Type B pancreatic cell (in vitro differentiated cells): ENCODE measurements at regions not wholly inside any gene's neighbourhood (a gene's known extent, or its start where the extent isn't known, plus 50 kb on each side); places are given as distances from the start of the nearest gene placed in this dataset.

Experiments
- DNase-seq: peaks from one replicate; pipeline ENCODE4 v3.0.0; 2021; ENCODE audit warnings: mixed read lengths; ENCODE audit not compliant: unreplicated experiment; ENCODE audit errors: extremely low spot score
- H3K27ac Mint-ChIP-seq: 2 replicates; pipeline ENCODE4 v1.8.0; 2021; ENCODE audit warnings: mild to moderate bottlenecking, mixed read lengths
- H3K27me3 Mint-ChIP-seq: 2 replicates; pipeline ENCODE4 v1.8.0; 2021; ENCODE audit warnings: mixed read lengths
- H3K36me3 Mint-ChIP-seq: 2 replicates; pipeline ENCODE4 v1.8.0; 2021; ENCODE audit warnings: mixed read lengths
- H3K4me1 Mint-ChIP-seq: one replicate; pipeline ENCODE4 v1.8.0; 2021; ENCODE audit warnings: mixed read lengths; ENCODE audit not compliant: unreplicated experiment
- H3K4me3 Mint-ChIP-seq: 2 replicates; pipeline ENCODE4 v1.8.0; 2021; ENCODE audit warnings: mild to moderate bottlenecking, mixed read lengths
- H3K9me3 Mint-ChIP-seq: 2 replicates; pipeline ENCODE4 v1.8.0; 2021; ENCODE audit warnings: mixed read lengths
- TF ChIP-seq, protein P1 (sequence below): fragments of 200-600 bp; sonication (generic); conservative IDR thresholded peaks from 2 replicates; pipeline ENCODE4 v1.5.0; 2021; ENCODE audit warnings: antibody characterized with exemption, mild to moderate bottlenecking

DNA sequence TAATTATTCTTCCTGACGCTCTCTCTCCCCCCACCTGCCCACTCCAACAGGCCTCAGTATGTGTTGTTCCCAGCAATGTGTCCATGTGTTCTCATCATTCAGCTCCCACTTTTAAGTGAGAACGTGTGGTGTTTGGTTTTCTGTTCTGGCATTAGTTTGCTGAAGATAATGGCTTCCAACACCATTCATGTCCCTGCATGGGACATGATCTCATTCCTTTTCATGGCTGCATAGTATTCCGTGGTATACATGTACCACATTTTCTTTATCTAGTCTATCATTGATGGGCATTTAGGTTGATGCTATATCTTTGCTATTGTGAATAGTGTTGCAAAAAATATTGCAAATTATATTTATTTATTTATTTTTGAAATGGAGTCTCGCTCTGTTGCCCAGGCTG is 258.0 kb downstream of the TFAP2A start:
- TF ChIP-seq, protein P1, sequence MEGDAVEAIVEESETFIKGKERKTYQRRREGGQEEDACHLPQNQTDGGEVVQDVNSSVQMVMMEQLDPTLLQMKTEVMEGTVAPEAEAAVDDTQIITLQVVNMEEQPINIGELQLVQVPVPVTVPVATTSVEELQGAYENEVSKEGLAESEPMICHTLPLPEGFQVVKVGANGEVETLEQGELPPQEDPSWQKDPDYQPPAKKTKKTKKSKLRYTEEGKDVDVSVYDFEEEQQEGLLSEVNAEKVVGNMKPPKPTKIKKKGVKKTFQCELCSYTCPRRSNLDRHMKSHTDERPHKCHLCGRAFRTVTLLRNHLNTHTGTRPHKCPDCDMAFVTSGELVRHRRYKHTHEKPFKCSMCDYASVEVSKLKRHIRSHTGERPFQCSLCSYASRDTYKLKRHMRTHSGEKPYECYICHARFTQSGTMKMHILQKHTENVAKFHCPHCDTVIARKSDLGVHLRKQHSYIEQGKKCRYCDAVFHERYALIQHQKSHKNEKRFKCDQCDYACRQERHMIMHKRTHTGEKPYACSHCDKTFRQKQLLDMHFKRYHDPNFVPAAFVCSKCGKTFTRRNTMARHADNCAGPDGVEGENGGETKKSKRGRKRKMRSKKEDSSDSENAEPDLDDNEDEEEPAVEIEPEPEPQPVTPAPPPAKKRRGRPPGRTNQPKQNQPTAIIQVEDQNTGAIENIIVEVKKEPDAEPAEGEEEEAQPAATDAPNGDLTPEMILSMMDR: no peak
- DNase-seq: no peak
- no peak overlapping the region for H3K27ac Mint-ChIP-seq
- H3K4me3 Mint-ChIP-seq: no peak overlapping the region
- H3K4me1 Mint-ChIP-seq: no peaks in the 10 kb centered on the region
- no peaks in the 10 kb centered on the region for H3K36me3 Mint-ChIP-seq
- no peaks in the 10 kb centered on the region for H3K27me3 Mint-ChIP-seq
- H3K9me3 Mint-ChIP-seq: no peaks in the 10 kb centered on the region

DNA sequence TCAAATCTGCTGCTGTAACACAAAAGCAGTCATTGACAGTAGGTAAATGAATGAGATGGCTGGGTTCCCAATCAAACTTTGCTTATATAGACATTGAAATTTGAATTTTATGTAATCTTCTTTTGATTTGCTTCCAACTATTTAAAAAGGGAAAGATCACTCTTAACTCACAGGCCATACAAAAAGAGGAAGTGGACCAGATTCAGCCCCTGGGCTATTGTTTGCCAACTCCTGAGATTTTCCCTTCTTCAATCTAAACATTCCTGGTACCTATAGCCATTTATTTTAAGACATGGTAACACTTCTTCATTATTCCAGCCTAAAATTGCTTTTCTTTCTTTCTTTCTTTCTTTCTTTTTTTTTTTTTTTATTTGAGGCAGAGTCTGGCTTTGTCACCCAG is 260.6 kb downstream of the TFAP2A start:
- no peak overlapping the region for H3K4me3 Mint-ChIP-seq
- H3K27me3 Mint-ChIP-seq: no peaks in the 10 kb centered on the region
- TF ChIP-seq, protein P1: no peak
- DNase-seq: no peak
- H3K27ac Mint-ChIP-seq: no peak overlapping the region
- no peaks in the 10 kb centered on the region for H3K4me1 Mint-ChIP-seq
- no peaks in the 10 kb centered on the region for H3K36me3 Mint-ChIP-seq
- no peaks in the 10 kb centered on the region for H3K9me3 Mint-ChIP-seq

DNA sequence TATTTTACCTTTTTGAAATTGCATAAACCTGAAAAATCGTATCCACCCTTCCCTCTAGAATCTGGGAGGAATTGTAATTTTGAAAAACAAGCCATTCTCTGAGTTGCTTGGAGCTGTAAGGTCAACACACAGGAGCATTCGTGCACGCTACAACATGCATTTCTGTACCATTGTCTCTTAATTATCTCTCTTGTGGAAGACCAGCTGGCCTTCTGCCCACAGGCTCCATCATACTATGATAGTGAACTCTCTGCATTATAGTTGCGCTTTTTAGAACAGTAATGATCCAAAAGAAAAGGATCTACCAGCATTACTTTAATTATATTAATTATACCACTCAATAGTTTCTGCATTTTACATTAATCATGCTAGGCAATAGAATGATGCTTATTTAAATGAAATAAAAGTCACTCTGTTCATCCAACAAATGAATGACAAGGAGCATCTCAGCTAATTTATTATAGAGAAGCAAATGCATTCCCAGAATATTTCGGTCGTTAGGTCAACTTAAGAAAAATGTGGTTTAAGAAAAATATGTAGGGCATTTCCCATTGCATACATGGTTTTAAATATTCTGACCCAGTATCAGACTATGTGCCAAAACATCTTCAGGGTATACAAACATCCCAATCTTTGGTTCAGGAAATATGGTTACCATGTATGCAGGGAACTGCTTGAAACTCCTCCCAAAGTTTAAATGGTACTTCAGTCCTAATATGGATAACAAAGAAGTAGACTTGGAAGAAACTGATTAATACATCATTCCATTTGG is 263.5 kb downstream of the TFAP2A start:
- Mint-ChIP-seq H3K4me3 (no peak overlapping the region), H3K4me1 (peaks cover 5% of the 10 kb centered on the region), H3K36me3 (peaks cover 3% of the 10 kb centered on the region), H3K27ac (no peak overlapping the region), H3K27me3 (no peaks in the 10 kb centered on the region), H3K9me3 (no peaks in the 10 kb centered on the region)
- TF ChIP-seq, protein P1: no peak
- no peak for DNase-seq

DNA sequence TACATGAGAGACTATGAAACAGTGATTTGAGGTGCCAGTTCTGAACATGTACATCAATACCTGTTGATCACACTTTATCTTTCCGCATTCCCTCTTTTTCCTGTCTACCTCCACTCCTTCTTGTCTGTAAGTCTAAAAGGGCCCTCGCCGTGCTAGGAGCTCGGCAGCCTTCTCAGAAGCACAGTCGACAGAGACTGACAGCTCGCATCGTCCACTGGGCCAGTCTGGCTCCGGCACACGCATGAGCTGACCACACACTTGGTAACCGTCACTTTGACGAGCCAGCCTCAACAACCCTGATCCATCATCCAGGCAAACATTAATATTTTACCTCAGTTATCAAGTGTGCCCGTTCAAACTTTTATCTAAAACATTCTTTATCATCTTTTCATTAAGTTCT is 265.3 kb downstream of the TFAP2A start:
- TF ChIP-seq, protein P1: no peak
- Mint-ChIP-seq H3K36me3 (peaks cover 3% of the 10 kb centered on the region), H3K27ac (no peak overlapping the region), H3K27me3 (no peaks in the 10 kb centered on the region), H3K4me3 (no peak overlapping the region), H3K4me1 (peaks cover 5% of the 10 kb centered on the region), H3K9me3 (no peaks in the 10 kb centered on the region)
- no peak for DNase-seq

DNA sequence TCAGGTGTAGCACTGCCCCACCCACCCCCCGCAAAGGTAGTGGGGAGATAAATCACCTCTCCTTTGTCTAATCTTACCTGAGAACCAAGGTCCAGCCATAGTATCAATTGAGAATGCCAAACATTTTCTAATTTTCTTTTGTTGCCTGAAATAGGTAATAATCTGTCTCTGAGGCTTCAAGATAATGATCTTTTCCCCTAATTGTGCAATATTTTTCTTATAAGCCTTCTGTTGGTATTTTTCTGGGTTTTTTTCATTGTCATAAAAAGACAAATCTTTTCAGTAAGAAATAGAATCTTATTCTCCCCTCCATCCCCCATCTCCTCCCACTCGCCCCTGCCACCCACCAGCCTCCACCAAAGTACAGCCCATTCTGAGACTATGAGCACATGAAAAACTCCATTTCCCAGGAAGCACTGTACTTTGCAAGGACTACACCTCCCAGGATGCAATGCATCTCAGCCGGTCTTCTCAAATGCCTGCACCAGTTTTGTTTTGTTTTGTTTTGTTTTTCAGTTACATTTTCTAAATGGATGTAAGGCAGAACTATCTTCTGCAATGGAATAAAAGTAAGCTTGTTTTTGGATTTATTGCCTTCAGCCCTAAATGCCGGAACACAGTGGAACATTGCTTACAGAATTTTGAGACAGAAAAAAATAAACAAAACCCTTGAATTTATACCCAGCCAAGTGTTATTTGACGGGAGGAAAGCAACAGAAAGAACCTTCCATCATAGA is 268.0 kb downstream of the TFAP2A start:
- no peaks in the 10 kb centered on the region for H3K27me3 Mint-ChIP-seq
- DNase-seq: no peak
- H3K36me3 Mint-ChIP-seq: peaks cover 3% of the 10 kb centered on the region

More for the DNA sequence above, 268.0 kb downstream of the TFAP2A start:
- Mint-ChIP-seq H3K4me3 (peak overlapping the region; percentile 83), H3K27ac (peak overlapping the region; percentile 62), H3K4me1 (peaks cover 7% of the 10 kb centered on the region), H3K9me3 (no peaks in the 10 kb centered on the region)
- TF ChIP-seq, protein P1: no peak
